ENCODE measurements at regions not wholly inside any gene's neighbourhood (a gene's known extent, or its start where the extent isn't known, plus 50 kb on each side); places are given as distances from the start of the nearest gene placed in this dataset.

DNA sequence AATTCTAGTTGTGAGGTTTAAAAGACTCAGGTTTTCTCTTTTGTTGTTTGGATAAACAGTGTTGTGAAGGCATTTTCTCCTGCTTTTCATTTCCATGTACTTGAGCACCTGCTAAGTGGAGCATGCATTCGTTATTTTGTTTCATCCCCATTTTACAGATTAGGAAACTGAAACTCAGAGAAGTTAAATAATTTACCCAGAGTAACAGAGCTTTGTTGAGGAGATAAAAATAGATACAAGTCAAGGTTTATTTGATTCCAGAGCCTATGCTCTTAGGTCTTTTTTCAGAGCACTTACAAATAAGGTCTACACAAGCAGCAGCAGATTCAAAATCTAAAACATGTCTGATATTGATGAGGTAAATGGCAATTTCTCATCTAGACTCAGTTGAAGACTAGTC, 254.7 kb upstream of the PTBP2 start:
- peaks cover 2 to 18% (median 10%) of the 10 kb centered on the region in 4 experiments; a peak in 3 of 7 replicates for H3K4me1 ChIP-seq (replicated peaks in 1 of 4; ENCODE audit: control insufficient read depth in 3 of 4, insufficient read depth in 4 of 4, low read length in 3 of 4)
- no peak overlapping the region for H2BK15ac ChIP-seq (ENCODE audit: low read length)
- no peak overlapping the region for H3K4me3 ChIP-seq (ENCODE audit: extremely low read depth in 1 of 4, insufficient read depth in 2 of 4, low read depth in 3 of 4, low read length in 4 of 4)
- H3K79me1 ChIP-seq (ENCODE audit: low read depth, low read length): no peaks in the 10 kb centered on the region
- H3K27me3 ChIP-seq (replicated peaks in 1 of 4; ENCODE audit: control insufficient read depth in 3 of 4, extremely low read depth in 1 of 4, insufficient read depth in 3 of 4, low read length in 3 of 4): peaks cover 3 to 9% (median 5%) of the 10 kb centered on the region in 4 experiments
- no peaks in the 10 kb centered on the region for H3K79me2 ChIP-seq (ENCODE audit: control insufficient read depth in 1 of 2, insufficient read depth in 2 of 2, low read length in 2 of 2)
- no peak overlapping the region for H2AK5ac ChIP-seq (ENCODE audit: low read depth, low read length)
- H3K14ac ChIP-seq (ENCODE audit: insufficient read length): no peak overlapping the region
- no peak overlapping the region for H3K56ac ChIP-seq (replicated peaks; ENCODE audit: insufficient read length, low read depth, low read length)
- no peak overlapping the region for H4K91ac ChIP-seq (replicated peaks; ENCODE audit: insufficient read length, low read length)
- no peak overlapping the region for H3K23ac ChIP-seq (ENCODE audit: insufficient read length)
- peaks cover 4 to 5% of the 10 kb centered on the region in 2 experiments; a peak in 2 of 4 replicates for H3K9me3 ChIP-seq (ENCODE audit: insufficient read depth in 2 of 2, low read depth in 1 of 2, low read length in 1 of 2)
- H3K4ac ChIP-seq (replicated peaks; ENCODE audit: insufficient read length, low read depth, low read length): no peak overlapping the region
- H3K36me3 ChIP-seq (ENCODE audit: control insufficient read depth in 2 of 4, insufficient read depth in 4 of 4, low read length in 3 of 4): no peaks in the 10 kb centered on the region
- H2BK12ac ChIP-seq (ENCODE audit: low read depth, low read length): no peak overlapping the region
- H4K8ac ChIP-seq (ENCODE audit: extremely low read depth, insufficient read depth, low read length): no peak overlapping the region
- ChIA-PET POLR2A (ENCODE audit: partially characterized antibody) (no interaction called here), CTCF (ENCODE audit: partially characterized antibody) (interaction anchor here (1.8 kb wide), 1 partner anchor 14 kb away, joined by 4 read pairs; no protein-coding TSS in a partner anchor)
- no peak overlapping the region for H3K4me2 ChIP-seq (ENCODE audit: insufficient read depth in 1 of 2, low read depth in 2 of 2, low read length in 2 of 2)
- no peak overlapping the region for H3K18ac ChIP-seq (ENCODE audit: extremely low read depth, low read length)
- no peaks in the 10 kb centered on the region for H4K20me1 ChIP-seq (replicated peaks in 1 of 2; ENCODE audit: control insufficient read depth in 1 of 2, insufficient read depth in 2 of 2, low read length in 2 of 2)
- no peaks in the 10 kb centered on the region for H3K23me2 ChIP-seq (ENCODE audit: low read depth, low read length)
- H2BK5ac ChIP-seq (ENCODE audit: low read depth, low read length): no peak overlapping the region
- WGBS, 2 experiments (ENCODE audit: extremely low coverage in 1 of 2, insufficient coverage in 1 of 2, insufficient read length in 1 of 2, insufficient replicate concordance in 2 of 2, low coverage in 1 of 2, low lambda C conversion rate in 2 of 2, missing lambda C conversion rate in 1 of 2): 92% methylated on average over 1 of the region's 1 CpG; no CpG with 5 or more reads in 1 of the 2 experiments
- FAIRE-seq: no peak
- H2BK120ac ChIP-seq (replicated peaks; ENCODE audit: low read depth, low read length): no peak overlapping the region
- H3K9ac ChIP-seq (replicated peaks in 1 of 4; ENCODE audit: extremely low read depth in 1 of 4, low read depth in 3 of 4, low read length in 3 of 4): no peak overlapping the region
- no peak overlapping the region for H2AFZ ChIP-seq (ENCODE audit: low read length)
- no peak overlapping the region for H2BK20ac ChIP-seq (ENCODE audit: low read length)
- DNase-seq (ENCODE audit: low read depth in 1 of 2, low spot score in 2 of 2): no peak
- H4K5ac ChIP-seq (ENCODE audit: insufficient read length, low read depth, low read length): no peak overlapping the region
- no peak overlapping the region for H3K27ac ChIP-seq (ENCODE audit: low read depth, low read length)
- TF ChIP-seq, protein P1, sequence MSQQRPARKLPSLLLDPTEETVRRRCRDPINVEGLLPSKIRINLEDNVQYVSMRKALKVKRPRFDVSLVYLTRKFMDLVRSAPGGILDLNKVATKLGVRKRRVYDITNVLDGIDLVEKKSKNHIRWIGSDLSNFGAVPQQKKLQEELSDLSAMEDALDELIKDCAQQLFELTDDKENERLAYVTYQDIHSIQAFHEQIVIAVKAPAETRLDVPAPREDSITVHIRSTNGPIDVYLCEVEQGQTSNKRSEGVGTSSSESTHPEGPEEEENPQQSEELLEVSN (IDR thresholded peaks at IDR 0.05): no peak
- no peak for TF ChIP-seq TEAD4 (IDR thresholded peaks at IDR 0.05; ENCODE audit: low read depth, low read length)
- TF ChIP-seq HDAC2 (IDR thresholded peaks at IDR 0.05; ENCODE audit: borderline replicate concordance in 1 of 2, low read depth in 2 of 2, low read length in 2 of 2): no peak
- TF ChIP-seq SRF (IDR thresholded peaks at IDR 0.05; ENCODE audit: low read depth, low read length): no peak
- no peak for TF ChIP-seq POLR2A (IDR thresholded peaks at IDR 0.05; ENCODE audit: control extremely low read depth in 1 of 2, low read depth in 2 of 2, low read length in 2 of 2)
- TF ChIP-seq JUN (IDR thresholded peaks at IDR 0.05; ENCODE audit: low read depth, low read length): no peak
- TF ChIP-seq RBBP5 (IDR thresholded peaks at IDR 0.05; ENCODE audit: borderline replicate concordance, low read depth, low read length): no peak
- TF ChIP-seq SIX5 (IDR thresholded peaks at IDR 0.05; ENCODE audit: low read depth, low read length): no peak
- TF ChIP-seq SP2 (IDR thresholded peaks at IDR 0.05; ENCODE audit: low read length): no peak
- TF ChIP-seq TCF12 (IDR thresholded peaks at IDR 0.05; ENCODE audit: low read depth, low read length): no peak
- no peak for TF ChIP-seq KDM1A (IDR thresholded peaks at IDR 0.05; ENCODE audit: borderline replicate concordance, low read length)
- TF ChIP-seq, protein P2, sequence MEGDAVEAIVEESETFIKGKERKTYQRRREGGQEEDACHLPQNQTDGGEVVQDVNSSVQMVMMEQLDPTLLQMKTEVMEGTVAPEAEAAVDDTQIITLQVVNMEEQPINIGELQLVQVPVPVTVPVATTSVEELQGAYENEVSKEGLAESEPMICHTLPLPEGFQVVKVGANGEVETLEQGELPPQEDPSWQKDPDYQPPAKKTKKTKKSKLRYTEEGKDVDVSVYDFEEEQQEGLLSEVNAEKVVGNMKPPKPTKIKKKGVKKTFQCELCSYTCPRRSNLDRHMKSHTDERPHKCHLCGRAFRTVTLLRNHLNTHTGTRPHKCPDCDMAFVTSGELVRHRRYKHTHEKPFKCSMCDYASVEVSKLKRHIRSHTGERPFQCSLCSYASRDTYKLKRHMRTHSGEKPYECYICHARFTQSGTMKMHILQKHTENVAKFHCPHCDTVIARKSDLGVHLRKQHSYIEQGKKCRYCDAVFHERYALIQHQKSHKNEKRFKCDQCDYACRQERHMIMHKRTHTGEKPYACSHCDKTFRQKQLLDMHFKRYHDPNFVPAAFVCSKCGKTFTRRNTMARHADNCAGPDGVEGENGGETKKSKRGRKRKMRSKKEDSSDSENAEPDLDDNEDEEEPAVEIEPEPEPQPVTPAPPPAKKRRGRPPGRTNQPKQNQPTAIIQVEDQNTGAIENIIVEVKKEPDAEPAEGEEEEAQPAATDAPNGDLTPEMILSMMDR (IDR thresholded peaks at IDR 0.05; ENCODE audit: control extremely low read depth in 1 of 3, insufficient read depth in 1 of 3, low read depth in 1 of 3, low read length in 3 of 3): no peak

All from H1 (cell line).